ENCODE measurements at regions not wholly inside any gene's neighbourhood (a gene's known extent, or its start where the extent isn't known, plus 50 kb on each side); places are given as distances from the start of the nearest gene placed in this dataset.

GRCh38 chr5:118651002-118651401 is 337.3 kb downstream of the DTWD2 start:
- TF ChIP-seq CTCF (IDR thresholded peaks at IDR 0.05; ENCODE audit: poor library complexity, severe bottlenecking), result no peak
- TF ChIP-seq EZH2 (IDR thresholded peaks at IDR 0.05; ENCODE audit: borderline replicate concordance, insufficient read depth, low read length, poor library complexity, severe bottlenecking), result no peak
- TF ChIP-seq POLR2AphosphoS5 (IDR thresholded peaks at IDR 0.05), result no peak
